ENCODE measurements at regions not wholly inside any gene's neighbourhood (a gene's known extent, or its start where the extent isn't known, plus 50 kb on each side); places are given as distances from the start of the nearest gene placed in this dataset.

DNA sequence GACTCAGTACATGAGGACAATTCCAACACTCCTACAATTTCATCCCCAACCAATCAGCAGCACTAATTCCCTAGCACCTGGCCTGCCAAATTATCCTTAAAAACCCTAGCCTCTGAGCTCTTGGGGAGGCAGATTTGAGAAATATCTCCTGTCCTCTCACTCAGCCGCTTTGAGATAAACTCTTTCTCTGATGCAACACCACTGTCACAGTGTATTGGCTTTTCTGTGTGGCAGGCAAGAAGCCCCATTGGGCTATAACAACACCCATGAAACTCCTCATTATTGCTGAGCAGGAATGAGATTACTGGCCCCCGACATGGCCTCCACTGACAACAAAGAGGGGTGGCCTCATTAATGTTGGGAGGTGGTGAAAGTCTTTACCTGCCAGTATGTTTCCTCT is 515.5 kb downstream of the HACE1 start:
- no peaks in the 10 kb centered on the region for H3K4me1 ChIP-seq
- no peaks in the 10 kb centered on the region for H3K27me3 ChIP-seq
- H3K36me3 ChIP-seq, result no peaks in the 10 kb centered on the region
- H3K27ac ChIP-seq, result no peak overlapping the region
- no peak for ATAC-seq
- intact Hi-C loops (cut with DNase I), result no loop called here
- no peak for TF ChIP-seq POLR2A (IDR thresholded peaks at IDR 0.05)
- TF ChIP-seq, protein P1, sequence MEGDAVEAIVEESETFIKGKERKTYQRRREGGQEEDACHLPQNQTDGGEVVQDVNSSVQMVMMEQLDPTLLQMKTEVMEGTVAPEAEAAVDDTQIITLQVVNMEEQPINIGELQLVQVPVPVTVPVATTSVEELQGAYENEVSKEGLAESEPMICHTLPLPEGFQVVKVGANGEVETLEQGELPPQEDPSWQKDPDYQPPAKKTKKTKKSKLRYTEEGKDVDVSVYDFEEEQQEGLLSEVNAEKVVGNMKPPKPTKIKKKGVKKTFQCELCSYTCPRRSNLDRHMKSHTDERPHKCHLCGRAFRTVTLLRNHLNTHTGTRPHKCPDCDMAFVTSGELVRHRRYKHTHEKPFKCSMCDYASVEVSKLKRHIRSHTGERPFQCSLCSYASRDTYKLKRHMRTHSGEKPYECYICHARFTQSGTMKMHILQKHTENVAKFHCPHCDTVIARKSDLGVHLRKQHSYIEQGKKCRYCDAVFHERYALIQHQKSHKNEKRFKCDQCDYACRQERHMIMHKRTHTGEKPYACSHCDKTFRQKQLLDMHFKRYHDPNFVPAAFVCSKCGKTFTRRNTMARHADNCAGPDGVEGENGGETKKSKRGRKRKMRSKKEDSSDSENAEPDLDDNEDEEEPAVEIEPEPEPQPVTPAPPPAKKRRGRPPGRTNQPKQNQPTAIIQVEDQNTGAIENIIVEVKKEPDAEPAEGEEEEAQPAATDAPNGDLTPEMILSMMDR (IDR thresholded peaks at IDR 0.05), result no peak
- H3K9me3 ChIP-seq, result no peaks in the 10 kb centered on the region
- 40% methylated on average over 2 of the region's 2 CpGs for whole genome bisulfite sequencing (ENCODE audit: insufficient coverage, low coverage, low lambda C conversion rate, missing lambda C conversion rate)
- DNase-seq, result no peak
- no peak overlapping the region for H3K4me3 ChIP-seq

DNA sequence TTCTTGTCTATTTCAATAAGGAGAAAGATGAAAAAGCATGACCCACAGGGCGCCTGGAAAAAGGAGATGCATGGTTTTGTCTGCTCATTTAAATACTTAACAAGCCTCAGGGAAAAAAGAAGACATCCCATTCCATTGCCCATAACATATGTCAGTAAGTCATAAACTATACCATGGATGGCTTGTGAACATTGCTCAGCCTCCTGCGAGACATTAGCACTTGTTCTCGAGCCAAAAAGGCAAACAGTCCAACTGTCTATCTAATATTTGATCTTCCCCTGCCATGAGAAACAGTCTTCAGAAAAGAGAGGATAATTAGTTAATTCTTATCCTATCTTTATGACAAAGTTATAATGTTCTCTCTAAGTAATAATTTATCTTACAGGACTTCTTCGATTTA is 527.4 kb downstream of the HACE1 start:
- Histone ChIP-seq H3K27me3 (no peaks in the 10 kb centered on the region), H3K36me3 (no peaks in the 10 kb centered on the region), H3K9me3 (no peaks in the 10 kb centered on the region), H3K4me3 (no peak overlapping the region), H3K27ac (no peak overlapping the region), H3K4me1 (no peaks in the 10 kb centered on the region)
- TF ChIP-seq, protein P1 (IDR thresholded peaks at IDR 0.05), result no peak
- no peak for TF ChIP-seq POLR2A (IDR thresholded peaks at IDR 0.05)
- DNase-seq, result no peak
- 26% methylated on average over 4 of the region's 4 CpGs for WGBS (ENCODE audit: insufficient coverage, low coverage, low lambda C conversion rate, missing lambda C conversion rate)
- ATAC-seq, result no peak
- intact Hi-C loops (cut with DNase I), result no loop called here

DNA sequence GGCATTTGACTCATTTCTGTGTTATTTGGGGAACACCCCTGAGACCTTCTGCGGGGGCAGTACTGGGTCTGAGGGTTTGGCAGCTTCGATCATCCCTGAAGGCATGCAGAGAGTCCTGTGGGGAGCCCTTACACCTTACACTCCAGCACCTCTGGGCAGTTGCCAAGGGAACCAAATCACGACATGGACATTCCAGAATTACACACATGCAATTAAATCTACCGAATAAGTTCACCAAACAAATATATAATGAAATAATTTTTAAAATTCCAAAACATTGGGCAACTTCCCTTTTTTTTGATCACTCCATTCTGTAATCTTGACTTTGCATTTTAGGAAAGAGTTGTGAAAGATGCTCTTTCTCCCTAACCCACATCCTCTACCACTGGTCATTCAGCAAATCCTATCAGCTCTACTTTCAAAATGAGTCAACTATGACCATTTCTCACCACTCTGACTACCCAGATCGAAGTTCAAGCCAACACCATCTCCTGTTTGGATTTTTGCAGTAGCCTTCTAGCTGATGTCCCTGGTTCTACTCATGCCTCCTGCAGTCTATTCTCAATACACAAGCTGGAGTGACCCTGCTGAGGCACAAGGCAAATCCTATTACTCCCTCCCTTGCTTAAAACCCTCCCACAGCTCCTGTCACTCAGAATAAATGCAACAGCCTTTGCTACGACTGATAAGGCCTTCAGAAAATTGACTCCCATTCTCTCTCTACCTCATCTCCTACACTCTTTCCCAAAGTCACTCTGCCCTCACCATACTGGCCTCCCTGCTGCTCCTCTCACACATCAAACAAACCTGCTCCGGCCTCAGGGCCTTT is 533.3 kb downstream of the HACE1 start:
- no peak overlapping the region for H3K27ac ChIP-seq
- no peaks in the 10 kb centered on the region for H3K9me3 ChIP-seq
- no peaks in the 10 kb centered on the region for H3K36me3 ChIP-seq
- no peak for DNase-seq
- 46% methylated on average over 7 of the region's 7 CpGs for WGBS (ENCODE audit: insufficient coverage, low coverage, low lambda C conversion rate, missing lambda C conversion rate)
- no peak overlapping the region for H3K4me3 ChIP-seq
- TF ChIP-seq POLR2A (IDR thresholded peaks at IDR 0.05), result no peak
- TF ChIP-seq, protein P1 (IDR thresholded peaks at IDR 0.05), result no peak
- intact Hi-C loops (cut with DNase I), result no loop called here
- no peaks in the 10 kb centered on the region for H3K27me3 ChIP-seq
- H3K4me1 ChIP-seq, result peaks cover 0 to 9% (median 0%) of the 10 kb centered on the region in 4 donors
- ATAC-seq, result peak in 1 of 4 donors; percentile 25

DNA sequence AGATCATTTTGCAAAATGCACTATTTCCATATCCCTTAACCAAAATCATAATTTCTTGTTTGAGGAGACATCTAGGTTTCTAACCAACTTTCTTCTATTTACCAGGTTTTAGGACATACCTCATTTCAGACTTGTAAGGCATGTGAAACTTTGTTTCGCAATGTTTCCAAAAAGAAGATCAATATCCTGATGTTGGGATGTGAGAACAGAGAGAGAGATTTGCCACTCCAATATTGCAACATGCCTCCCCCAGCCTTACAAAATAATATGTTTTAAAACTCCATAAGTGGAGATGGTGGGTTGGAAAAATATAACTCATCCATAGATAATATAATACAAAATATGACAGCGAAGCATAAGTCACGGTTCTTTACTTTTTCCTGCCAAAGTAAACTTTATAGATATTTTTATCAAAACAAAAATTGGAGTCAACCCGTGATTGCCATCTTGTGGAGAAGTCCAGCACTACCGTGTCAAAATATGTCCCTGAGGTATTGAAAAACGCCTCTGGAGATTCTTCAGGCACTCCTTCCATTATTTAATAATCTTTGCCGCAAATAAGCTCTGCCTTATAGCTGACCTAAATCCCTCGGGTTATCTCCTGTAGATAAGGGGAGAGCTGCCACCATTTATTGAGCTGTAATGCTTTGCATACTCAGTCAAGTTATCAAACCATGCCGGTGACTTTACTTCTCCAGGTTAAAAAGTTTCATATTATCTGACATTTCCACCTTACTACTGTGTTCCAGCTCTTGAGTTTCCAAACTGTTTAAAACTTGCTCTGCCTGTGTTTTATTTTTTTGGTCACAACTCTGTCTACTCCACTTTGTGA is 534.2 kb downstream of the HACE1 start:
- H3K36me3 ChIP-seq, result no peaks in the 10 kb centered on the region
- intact Hi-C loops (cut with DNase I), result no loop called here
- TF ChIP-seq POLR2A (IDR thresholded peaks at IDR 0.05), result no peak
- TF ChIP-seq, protein P1 (IDR thresholded peaks at IDR 0.05), result peak; percentile 47 to 67 (median 60)
- ATAC-seq (peak; percentile 65 to 86 (median 84)), DNase-seq (no peak)
- no peaks in the 10 kb centered on the region for H3K9me3 ChIP-seq
- peaks cover 0 to 9% (median 0%) of the 10 kb centered on the region in 4 donors for H3K4me1 ChIP-seq
- no peak overlapping the region for H3K27ac ChIP-seq
- no peak overlapping the region for H3K4me3 ChIP-seq
- H3K27me3 ChIP-seq, result no peaks in the 10 kb centered on the region
- WGBS (ENCODE audit: insufficient coverage, low coverage, low lambda C conversion rate, missing lambda C conversion rate), result 10% methylated on average over 9 of the region's 9 CpGs
